DND-41 (cell line): ENCODE measurements at regions not wholly inside any gene's neighbourhood (a gene's known extent, or its start where the extent isn't known, plus 50 kb on each side); places are given as distances from the start of the nearest gene placed in this dataset.

ENCODE experiments used
- ATAC-seq: fragments of 200-7000 bp; cut with Tn5 transposase; 3 replicates; pipeline ENCODE4 v1.9.1; 2021; ENCODE audit warnings: low read depth; ENCODE audit not compliant: insufficient read depth
- DNase-seq: peaks from one replicate; pipeline ENCODE4 v3.0.0-alpha.2; 2020
- H2AFZ ChIP-seq: 2 replicates; pipeline ENCODE4 v1.6.0; 2012; ENCODE audit warnings: low read depth, low read length
- H3K27ac ChIP-seq: 2 replicates; pipeline ENCODE4 v1.5.1; 2012; ENCODE audit warnings: low read length, inconsistent platforms
- H3K27me3 ChIP-seq: fragments of 200-600 bp; sonication (generic); 2 replicates; pipeline ENCODE4 v1.6.0; 2012; ENCODE audit warnings: low read length, mild to moderate bottlenecking, inconsistent platforms; ENCODE audit not compliant: insufficient read depth, poor library complexity
- H3K36me3 ChIP-seq: 2 replicates; pipeline ENCODE4 v1.5.1; 2012; ENCODE audit warnings: low read length, inconsistent platforms; ENCODE audit not compliant: insufficient read depth
- H3K4me1 ChIP-seq: 2 replicates; pipeline ENCODE4 v1.5.1; 2012; ENCODE audit warnings: mild to moderate bottlenecking, low read length; ENCODE audit not compliant: insufficient read depth
- H3K4me2 ChIP-seq: 2 replicates; pipeline ENCODE4 v1.6.0; 2012; ENCODE audit warnings: mild to moderate bottlenecking, moderate library complexity, low read length, inconsistent platforms; ENCODE audit not compliant: insufficient read depth
- H3K4me3 ChIP-seq, 2 experiments: fragments of 200-600 bp in 1 of 2; shearing (Covaris generic) in 1 of 2; 2 replicates each; pipeline ENCODE4 v1.5.1; 2012 to 2016; ENCODE audit warnings: inconsistent platforms in 2 of 2, low read length in 2 of 2, mild to moderate bottlenecking in 2 of 2, low read depth in 1 of 2, moderate library complexity in 1 of 2
- H3K79me2 ChIP-seq: 2 replicates; pipeline ENCODE4 v1.6.0; 2012; ENCODE audit warnings: low read length, inconsistent platforms; ENCODE audit not compliant: insufficient read depth
- H3K9ac ChIP-seq: 2 replicates; pipeline ENCODE4 v1.6.0; 2012; ENCODE audit warnings: low read depth, mild to moderate bottlenecking, inconsistent platforms, low read length, moderate library complexity
- H3K9me3 ChIP-seq: 2 replicates; pipeline ENCODE4 v1.5.1; 2012; ENCODE audit warnings: low read length, moderate library complexity, mild to moderate bottlenecking, inconsistent platforms; ENCODE audit not compliant: insufficient read depth, severe bottlenecking
- H4K20me1 ChIP-seq: 2 replicates; pipeline ENCODE4 v1.6.0; 2012; ENCODE audit warnings: low read length; ENCODE audit not compliant: insufficient read depth
- EZH2 ChIP-seq: IDR thresholded peaks from 3 replicates; pipeline ENCODE4 v1.6.1; 2012; ENCODE audit warnings: borderline replicate concordance, low read depth, mild to moderate bottlenecking, moderate library complexity, low read length, inconsistent platforms; ENCODE audit not compliant: severe bottlenecking
- TF ChIP-seq, protein P1 (sequence below): IDR thresholded peaks from 2 replicates; pipeline ENCODE4 v1.5.1; 2012; ENCODE audit warnings: borderline replicate concordance, low read length, moderate library complexity, mild to moderate bottlenecking; ENCODE audit not compliant: poor library complexity, severe bottlenecking; ENCODE audit errors: extremely low read depth

DNA sequence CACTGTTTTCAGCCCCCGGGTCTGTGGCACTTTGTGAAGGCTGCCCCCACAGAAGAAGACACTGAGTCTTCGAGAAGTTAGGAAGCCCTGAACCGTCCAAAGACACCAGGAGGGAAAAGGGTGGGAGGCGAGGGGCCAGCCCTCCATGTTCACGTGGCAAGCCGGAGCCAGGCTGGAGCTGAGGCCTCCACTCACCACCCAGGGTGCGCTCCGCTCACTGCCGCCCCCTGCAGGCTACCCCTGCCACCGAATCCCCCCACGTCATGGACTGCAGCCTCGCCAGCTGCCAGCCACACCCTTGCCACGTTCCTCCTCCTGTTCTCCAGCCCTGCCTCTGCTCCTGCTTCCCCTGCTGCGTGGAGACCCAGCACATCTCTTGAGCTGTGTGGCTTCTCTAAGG lies 59.0 kb upstream of the EN2 start:
- no peaks in the 10 kb centered on the region for H3K9me3 ChIP-seq
- no peak overlapping the region for H3K4me3 ChIP-seq
- H3K36me3 ChIP-seq, result no peaks in the 10 kb centered on the region
- H3K4me2 ChIP-seq, result no peak overlapping the region
- TF ChIP-seq EZH2, result no peak
- TF ChIP-seq, protein P1, sequence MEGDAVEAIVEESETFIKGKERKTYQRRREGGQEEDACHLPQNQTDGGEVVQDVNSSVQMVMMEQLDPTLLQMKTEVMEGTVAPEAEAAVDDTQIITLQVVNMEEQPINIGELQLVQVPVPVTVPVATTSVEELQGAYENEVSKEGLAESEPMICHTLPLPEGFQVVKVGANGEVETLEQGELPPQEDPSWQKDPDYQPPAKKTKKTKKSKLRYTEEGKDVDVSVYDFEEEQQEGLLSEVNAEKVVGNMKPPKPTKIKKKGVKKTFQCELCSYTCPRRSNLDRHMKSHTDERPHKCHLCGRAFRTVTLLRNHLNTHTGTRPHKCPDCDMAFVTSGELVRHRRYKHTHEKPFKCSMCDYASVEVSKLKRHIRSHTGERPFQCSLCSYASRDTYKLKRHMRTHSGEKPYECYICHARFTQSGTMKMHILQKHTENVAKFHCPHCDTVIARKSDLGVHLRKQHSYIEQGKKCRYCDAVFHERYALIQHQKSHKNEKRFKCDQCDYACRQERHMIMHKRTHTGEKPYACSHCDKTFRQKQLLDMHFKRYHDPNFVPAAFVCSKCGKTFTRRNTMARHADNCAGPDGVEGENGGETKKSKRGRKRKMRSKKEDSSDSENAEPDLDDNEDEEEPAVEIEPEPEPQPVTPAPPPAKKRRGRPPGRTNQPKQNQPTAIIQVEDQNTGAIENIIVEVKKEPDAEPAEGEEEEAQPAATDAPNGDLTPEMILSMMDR, result peak; percentile 66
- peak; percentile 49 for DNase-seq
- no peaks in the 10 kb centered on the region for H3K79me2 ChIP-seq
- H3K4me1 ChIP-seq, result no peaks in the 10 kb centered on the region
- H3K27me3 ChIP-seq, result peaks cover 21% of the 10 kb centered on the region
- peak; percentile 81 for ATAC-seq
- H3K27ac ChIP-seq, result no peak overlapping the region
- H4K20me1 ChIP-seq, result no peaks in the 10 kb centered on the region
- no peak overlapping the region for H2AFZ ChIP-seq
- H3K9ac ChIP-seq, result no peak overlapping the region

DNA sequence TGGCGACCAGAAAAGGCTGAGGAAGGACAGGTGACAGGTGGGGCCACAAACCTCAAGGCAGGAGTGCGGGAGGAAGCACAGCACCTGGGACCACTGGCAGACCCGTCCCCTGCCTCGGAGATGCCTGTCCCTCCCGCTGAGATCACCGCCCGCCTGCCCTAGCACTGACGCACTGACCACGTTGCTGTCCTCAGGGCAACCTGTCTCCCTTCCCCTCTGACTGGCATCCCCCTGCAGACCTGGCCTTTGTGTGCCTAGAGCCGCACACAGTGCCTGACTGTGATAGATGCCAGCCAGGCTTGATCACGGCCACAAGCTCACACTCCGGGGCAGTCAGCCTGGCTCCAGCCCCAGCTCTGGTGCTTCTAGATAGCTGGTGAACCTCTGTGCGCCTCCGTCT lies 58.4 kb upstream of the EN2 start:
- Histone ChIP-seq H3K4me3 (no peak overlapping the region), H3K27ac (no peak overlapping the region), H3K4me1 (no peaks in the 10 kb centered on the region), H3K9ac (no peak overlapping the region), H3K9me3 (no peaks in the 10 kb centered on the region), H3K36me3 (no peaks in the 10 kb centered on the region), H3K27me3 (peaks cover 21% of the 10 kb centered on the region), H3K4me2 (no peak overlapping the region), H2AFZ (no peak overlapping the region), H3K79me2 (no peaks in the 10 kb centered on the region), H4K20me1 (no peaks in the 10 kb centered on the region)
- ATAC-seq, result no peak
- DNase-seq, result no peak
- TF ChIP-seq EZH2, result no peak
- TF ChIP-seq, protein P1, result no peak

- Histone ChIP-seq H3K79me2 (no peaks in the 10 kb centered on the region), H3K4me2 (no peak overlapping the region), H3K36me3 (no peaks in the 10 kb centered on the region), H3K27ac (no peak overlapping the region), H4K20me1 (no peaks in the 10 kb centered on the region), H2AFZ (no peak overlapping the region), H3K27me3 (peaks cover 26% of the 10 kb centered on the region), H3K9me3 (no peaks in the 10 kb centered on the region), H3K4me1 (no peaks in the 10 kb centered on the region), H3K4me3 (no peak overlapping the region), H3K9ac (no peak overlapping the region)
- DNase-seq (no peak), ATAC-seq (no peak)
- no peak for TF ChIP-seq EZH2
- TF ChIP-seq, protein P1, result no peak
Measured at GRCh38 chr7:155401231-155401630, 56.7 kb upstream of the EN2 start.

DNA sequence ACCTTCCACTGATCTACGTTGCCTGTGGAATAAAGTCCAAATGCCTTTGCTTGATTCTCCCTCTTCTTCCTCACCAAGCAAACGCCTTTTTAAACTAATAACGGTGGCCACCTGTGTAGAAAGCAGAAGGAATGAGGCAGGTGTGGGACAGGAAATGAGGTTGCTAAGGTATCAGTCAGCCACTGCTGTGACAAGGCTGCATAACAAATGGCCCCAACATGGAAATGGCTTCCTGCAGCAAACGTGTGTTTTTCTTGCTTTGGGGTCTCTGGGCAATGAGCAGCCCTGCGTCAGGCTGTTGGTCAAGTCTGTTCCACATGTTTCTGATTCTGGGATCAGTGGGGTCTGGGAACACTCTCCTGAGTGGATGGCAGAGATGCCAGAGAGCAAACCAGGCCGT lies 56.0 kb upstream of the EN2 start:
- ATAC-seq (no peak), DNase-seq (no peak)
- Histone ChIP-seq H3K79me2 (no peaks in the 10 kb centered on the region), H3K4me2 (no peak overlapping the region), H3K4me3 (no peak overlapping the region), H3K9me3 (no peaks in the 10 kb centered on the region), H3K9ac (no peak overlapping the region), H3K4me1 (no peaks in the 10 kb centered on the region), H3K27me3 (peaks cover 26% of the 10 kb centered on the region), H3K36me3 (no peaks in the 10 kb centered on the region), H3K27ac (no peak overlapping the region), H2AFZ (no peak overlapping the region), H4K20me1 (no peaks in the 10 kb centered on the region)
- no peak for TF ChIP-seq EZH2
- TF ChIP-seq, protein P1, result no peak
